Ovary (tissue), 1 donor: ENCODE measurements at regions not wholly inside any gene's neighbourhood (a gene's known extent, or its start where the extent isn't known, plus 50 kb on each side); places are given as distances from the start of the nearest gene placed in this dataset.

Experiments
- EP300 ChIP-seq: sonication (generic); formaldehyde crosslinking; IDR thresholded peaks from one replicate; pipeline ENCODE4 v1.6.1; 2017; ENCODE audit warnings: antibody characterized with exemption
- POLR2A ChIP-seq: fragments of 450-650 bp; IDR thresholded peaks from one replicate; pipeline ENCODE4 v1.6.1; 2017; ENCODE audit warnings: antibody characterized with exemption, mild to moderate bottlenecking, moderate library complexity

DNA sequence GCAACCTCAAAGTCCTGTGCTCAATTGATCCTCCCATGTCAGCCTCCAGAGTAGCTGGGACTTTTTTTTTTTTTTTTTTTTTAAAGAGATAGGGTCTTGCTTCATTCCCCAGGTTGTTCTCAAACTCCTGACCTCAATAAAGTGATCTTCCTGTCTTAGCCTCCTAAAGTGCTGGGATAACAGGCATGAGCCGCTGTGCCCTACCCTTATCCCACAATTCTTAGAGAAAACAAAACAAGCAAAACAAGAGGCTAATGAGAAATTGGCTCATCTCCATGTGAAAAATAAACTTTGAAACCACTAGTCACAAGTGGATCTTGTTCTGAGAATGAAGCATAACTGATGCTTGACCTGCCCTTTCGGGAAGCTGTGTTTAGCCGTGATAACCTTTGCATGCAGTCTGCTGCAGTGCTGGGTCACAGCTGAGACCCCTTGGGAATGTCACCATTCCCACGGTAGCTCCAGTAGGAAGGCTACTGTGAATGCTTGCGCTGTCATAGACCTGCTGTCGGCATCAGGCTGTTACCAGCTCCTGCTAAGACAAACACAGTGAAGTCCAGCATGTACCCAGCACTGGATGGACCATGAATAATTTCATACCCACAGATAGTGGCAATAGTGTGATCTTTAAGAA lies 290.7 kb upstream of the KIAA1217 start:
- TF ChIP-seq EP300: no peak
- TF ChIP-seq POLR2A: no peak
